AG04450 (cell line): ENCODE measurements at regions not wholly inside any gene's neighbourhood (a gene's known extent, or its start where the extent isn't known, plus 50 kb on each side); places are given as distances from the start of the nearest gene placed in this dataset.

ENCODE experiments used
- CTCF ChIA-PET: fragments of 300-600, 350-600 bp; formaldehyde crosslinking; extraction: SDS; loops from one replicate; lab custom pipeline; 2022; ENCODE audit warnings: antibody characterized with exemption, inconsistent platforms; lab: Charles Lee
- POLR2A ChIA-PET: fragments of 350-600 bp; formaldehyde crosslinking; extraction: SDS; loops from one replicate; lab custom pipeline; 2021; ENCODE audit warnings: antibody characterized with exemption, inconsistent platforms; lab: Yijun Ruan, JAX
- DNase-seq: peaks from one replicate; pipeline ENCODE4 v3.0.0-alpha.2; 2011; ENCODE audit warnings: low read depth, low spot score
- H3K27ac ChIP-seq: one replicate; pipeline ENCODE4 v1.5.1; 2012; ENCODE audit warnings: low read depth, low read length, control low read depth
- H3K27me3 ChIP-seq: one replicate; pipeline ENCODE4 v1.6.0; 2012; ENCODE audit warnings: low read length; ENCODE audit not compliant: control insufficient read depth, insufficient read depth
- H3K4me3 ChIP-seq: 2 replicates; pipeline ENCODE4 v1.5.1; 2011; ENCODE audit warnings: mild to moderate bottlenecking, low read depth, low read length, control low read depth
- H3K9me3 ChIP-seq: 2 replicates; pipeline ENCODE4 v1.5.1; 2012; ENCODE audit warnings: low read length; ENCODE audit not compliant: control insufficient read depth, insufficient read depth
- TF ChIP-seq, protein P1 (sequence below): IDR thresholded peaks from 2 replicates; pipeline ENCODE4 v1.5.1; 2011; ENCODE audit warnings: low read depth, low read length, control low read depth, inconsistent platforms

DNA sequence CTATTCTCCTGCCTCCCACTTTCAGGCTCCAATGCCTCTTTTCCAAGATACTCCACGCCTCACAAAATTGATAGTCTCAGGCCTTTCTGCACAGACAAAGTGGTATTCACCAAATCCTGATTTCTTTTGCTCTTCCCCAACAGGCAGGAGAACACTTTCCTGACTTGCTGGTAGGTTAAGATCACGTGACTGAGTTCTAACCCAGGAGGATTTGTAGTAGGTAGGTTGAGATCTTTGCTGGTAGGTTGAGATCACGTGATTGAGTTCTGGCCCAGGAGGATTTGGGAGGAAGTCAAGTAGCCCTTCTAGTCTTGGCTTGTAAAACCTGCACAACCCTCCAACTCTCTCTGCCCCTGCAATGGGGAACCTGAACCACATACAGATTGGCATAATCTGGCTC lies 741.5 kb downstream of the TYW1 start:
- TF ChIP-seq, protein P1, sequence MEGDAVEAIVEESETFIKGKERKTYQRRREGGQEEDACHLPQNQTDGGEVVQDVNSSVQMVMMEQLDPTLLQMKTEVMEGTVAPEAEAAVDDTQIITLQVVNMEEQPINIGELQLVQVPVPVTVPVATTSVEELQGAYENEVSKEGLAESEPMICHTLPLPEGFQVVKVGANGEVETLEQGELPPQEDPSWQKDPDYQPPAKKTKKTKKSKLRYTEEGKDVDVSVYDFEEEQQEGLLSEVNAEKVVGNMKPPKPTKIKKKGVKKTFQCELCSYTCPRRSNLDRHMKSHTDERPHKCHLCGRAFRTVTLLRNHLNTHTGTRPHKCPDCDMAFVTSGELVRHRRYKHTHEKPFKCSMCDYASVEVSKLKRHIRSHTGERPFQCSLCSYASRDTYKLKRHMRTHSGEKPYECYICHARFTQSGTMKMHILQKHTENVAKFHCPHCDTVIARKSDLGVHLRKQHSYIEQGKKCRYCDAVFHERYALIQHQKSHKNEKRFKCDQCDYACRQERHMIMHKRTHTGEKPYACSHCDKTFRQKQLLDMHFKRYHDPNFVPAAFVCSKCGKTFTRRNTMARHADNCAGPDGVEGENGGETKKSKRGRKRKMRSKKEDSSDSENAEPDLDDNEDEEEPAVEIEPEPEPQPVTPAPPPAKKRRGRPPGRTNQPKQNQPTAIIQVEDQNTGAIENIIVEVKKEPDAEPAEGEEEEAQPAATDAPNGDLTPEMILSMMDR = no peak
- no peak overlapping the region for H3K27ac ChIP-seq
- ChIA-PET CTCF (no interaction called here), POLR2A (no interaction called here)
- no peak for DNase-seq
- peaks cover 31% of the 10 kb centered on the region for H3K9me3 ChIP-seq
- H3K27me3 ChIP-seq = no peaks in the 10 kb centered on the region
- no peak overlapping the region for H3K4me3 ChIP-seq

DNA sequence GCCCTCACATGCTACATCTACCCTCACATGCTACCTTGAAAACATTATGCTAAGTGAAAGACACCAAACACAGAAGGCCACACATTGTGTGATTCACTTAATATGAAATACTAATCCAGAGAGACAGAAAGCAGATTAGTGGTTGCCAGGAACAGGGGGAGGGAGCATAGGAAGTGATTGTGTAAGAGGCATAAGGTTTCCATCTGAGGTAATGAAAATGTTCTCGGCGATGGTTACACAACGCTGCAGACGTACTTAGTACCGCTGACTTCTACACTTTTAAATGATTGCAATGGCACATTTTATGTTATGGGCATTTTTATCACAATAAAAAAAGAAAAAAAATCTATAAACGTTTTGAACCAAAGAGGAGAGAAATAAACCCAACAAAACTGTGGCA lies 742.3 kb downstream of the TYW1 start:
- no peak overlapping the region for H3K4me3 ChIP-seq
- ChIA-PET POLR2A (no interaction called here), CTCF (no interaction called here)
- H3K27ac ChIP-seq = no peak overlapping the region
- peaks cover 39% of the 10 kb centered on the region for H3K9me3 ChIP-seq
- TF ChIP-seq, protein P1 = no peak
- H3K27me3 ChIP-seq = no peaks in the 10 kb centered on the region
- no peak for DNase-seq

DNA sequence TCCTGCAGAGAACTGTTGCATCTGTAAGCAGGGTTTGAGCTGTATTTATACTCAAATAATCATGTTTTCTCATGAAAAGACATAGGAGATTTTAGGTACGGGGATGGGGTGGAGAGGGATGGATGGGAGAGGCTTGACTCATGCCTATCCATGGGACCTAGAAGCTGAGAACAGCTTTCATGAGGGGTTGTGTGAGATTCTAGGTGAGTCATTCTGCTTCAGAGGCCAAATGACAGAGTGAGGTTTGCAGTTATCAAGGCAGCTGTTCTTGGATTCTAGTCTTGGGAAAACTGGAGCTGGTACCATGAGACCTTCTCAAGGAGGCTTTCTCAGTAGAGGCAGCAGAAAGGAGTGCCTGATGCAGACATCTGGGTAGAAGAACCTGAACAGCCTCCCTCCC lies 746.9 kb downstream of the TYW1 start:
- DNase-seq = no peak
- TF ChIP-seq, protein P1 = no peak
- H3K27ac ChIP-seq = no peak overlapping the region
- ChIA-PET POLR2A (no interaction called here), CTCF (no interaction called here)
- H3K9me3 ChIP-seq = peaks cover 45% of the 10 kb centered on the region
- H3K4me3 ChIP-seq = no peak overlapping the region
- no peaks in the 10 kb centered on the region for H3K27me3 ChIP-seq

DNA sequence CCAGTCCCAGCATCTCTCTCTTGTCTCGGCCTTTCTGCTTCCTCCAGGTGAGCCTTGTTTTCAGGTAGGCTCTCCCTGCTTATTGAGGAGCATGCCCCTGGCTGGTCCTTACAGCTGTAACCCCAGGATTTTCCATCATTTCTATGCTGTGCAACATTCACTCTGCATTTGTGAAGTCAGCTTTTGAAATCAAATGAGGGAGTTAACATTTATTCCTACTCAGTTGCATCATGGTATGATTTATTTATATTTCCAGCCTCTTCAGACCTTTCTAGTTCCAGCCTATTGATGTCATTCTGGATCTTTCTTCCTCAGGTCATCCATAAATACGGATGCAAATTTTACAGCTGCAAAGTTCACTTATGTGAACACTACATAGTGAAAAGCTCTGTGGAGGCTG lies 755.6 kb downstream of the TYW1 start:
- no peak overlapping the region for H3K4me3 ChIP-seq
- ChIA-PET CTCF (no interaction called here), POLR2A (no interaction called here)
- DNase-seq = no peak
- TF ChIP-seq, protein P1 = no peak
- H3K27ac ChIP-seq = no peak overlapping the region
- H3K9me3 ChIP-seq = peaks cover 50% of the 10 kb centered on the region
- no peaks in the 10 kb centered on the region for H3K27me3 ChIP-seq

DNA sequence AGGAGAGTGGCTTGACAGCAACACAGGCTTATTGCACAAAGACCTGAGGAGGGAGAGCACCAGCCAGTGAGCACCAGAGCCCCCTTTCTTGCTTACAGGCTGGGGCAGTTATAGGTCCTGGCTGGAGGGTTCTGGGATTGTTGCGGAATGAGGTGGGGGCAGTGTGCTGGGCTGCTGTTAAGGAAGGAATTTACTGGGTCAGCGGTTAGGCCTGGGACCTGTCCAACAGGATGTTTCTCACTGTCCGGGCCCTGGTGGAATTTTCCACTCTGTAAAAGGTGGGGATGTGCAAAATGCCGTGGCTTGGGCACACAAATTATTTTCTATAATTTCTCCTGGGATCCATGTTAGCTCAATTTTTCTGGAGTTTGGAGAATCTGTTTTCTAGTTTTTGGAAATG lies 757.3 kb downstream of the TYW1 start:
- POLR2A ChIA-PET = no interaction called here
- Histone ChIP-seq H3K4me3 (no peak overlapping the region), H3K9me3 (peaks cover 48% of the 10 kb centered on the region), H3K27ac (no peak overlapping the region), H3K27me3 (no peaks in the 10 kb centered on the region)
- DNase-seq = no peak
- TF ChIP-seq, protein P1 = no peak
- CTCF ChIA-PET = no interaction called here
